ENCODE measurements at regions not wholly inside any gene's neighbourhood (a gene's known extent, or its start where the extent isn't known, plus 50 kb on each side); places are given as distances from the start of the nearest gene placed in this dataset.

DNA sequence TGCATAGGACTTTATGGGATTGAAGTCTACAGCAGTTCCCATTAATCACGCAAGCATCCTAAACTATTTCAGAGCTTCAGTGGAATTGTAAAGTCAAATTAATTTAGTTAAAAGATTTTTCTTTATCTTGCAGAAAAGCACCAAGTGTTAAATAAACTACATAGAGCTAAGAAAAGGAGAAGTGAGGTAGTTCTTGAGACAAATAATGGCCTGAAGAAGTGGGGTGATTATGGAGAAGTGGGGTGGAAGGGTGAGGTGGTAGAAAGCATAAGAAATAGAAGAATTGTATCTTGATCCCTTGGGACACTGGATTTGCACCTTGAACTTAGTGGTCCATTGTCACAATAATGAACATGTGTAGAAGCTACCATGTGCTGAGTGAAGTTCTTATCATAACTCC is 121.7 kb upstream of the LINC00305 start:
- TF ChIP-seq POLR2A (IDR thresholded peaks at IDR 0.05), result no peak
- TF ChIP-seq, protein P1, sequence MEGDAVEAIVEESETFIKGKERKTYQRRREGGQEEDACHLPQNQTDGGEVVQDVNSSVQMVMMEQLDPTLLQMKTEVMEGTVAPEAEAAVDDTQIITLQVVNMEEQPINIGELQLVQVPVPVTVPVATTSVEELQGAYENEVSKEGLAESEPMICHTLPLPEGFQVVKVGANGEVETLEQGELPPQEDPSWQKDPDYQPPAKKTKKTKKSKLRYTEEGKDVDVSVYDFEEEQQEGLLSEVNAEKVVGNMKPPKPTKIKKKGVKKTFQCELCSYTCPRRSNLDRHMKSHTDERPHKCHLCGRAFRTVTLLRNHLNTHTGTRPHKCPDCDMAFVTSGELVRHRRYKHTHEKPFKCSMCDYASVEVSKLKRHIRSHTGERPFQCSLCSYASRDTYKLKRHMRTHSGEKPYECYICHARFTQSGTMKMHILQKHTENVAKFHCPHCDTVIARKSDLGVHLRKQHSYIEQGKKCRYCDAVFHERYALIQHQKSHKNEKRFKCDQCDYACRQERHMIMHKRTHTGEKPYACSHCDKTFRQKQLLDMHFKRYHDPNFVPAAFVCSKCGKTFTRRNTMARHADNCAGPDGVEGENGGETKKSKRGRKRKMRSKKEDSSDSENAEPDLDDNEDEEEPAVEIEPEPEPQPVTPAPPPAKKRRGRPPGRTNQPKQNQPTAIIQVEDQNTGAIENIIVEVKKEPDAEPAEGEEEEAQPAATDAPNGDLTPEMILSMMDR (IDR thresholded peaks at IDR 0.05), result no peak
